ENCODE measurements at regions not wholly inside any gene's neighbourhood (a gene's known extent, or its start where the extent isn't known, plus 50 kb on each side); places are given as distances from the start of the nearest gene placed in this dataset.

- Histone ChIP-seq H3K36me3 (replicated peaks; ENCODE audit: control insufficient read depth, insufficient read depth, low read length) (no peaks in the 10 kb centered on the region), H3K27me3 (ENCODE audit: control insufficient read depth, insufficient read depth, low read length) (no peaks in the 10 kb centered on the region), H3K4me3 (ENCODE audit: insufficient read depth, low read depth, low read length) (no peak overlapping the region)
- no peak for DNase-seq
Measured at GRCh38 chr5:120738568-120738967, 274.5 kb downstream of the PRR16 start.

GRCh38 chr5:120740989-120741388, 276.9 kb downstream of the PRR16 start:
- H3K36me3 ChIP-seq (replicated peaks; ENCODE audit: control insufficient read depth, insufficient read depth, low read length), result no peaks in the 10 kb centered on the region
- H3K27me3 ChIP-seq (ENCODE audit: control insufficient read depth, insufficient read depth, low read length), result no peaks in the 10 kb centered on the region
- no peak overlapping the region for H3K4me3 ChIP-seq (ENCODE audit: insufficient read depth, low read depth, low read length)
- DNase-seq, result no peak

- Histone ChIP-seq H3K27me3 (ENCODE audit: control insufficient read depth, insufficient read depth, low read length) (no peaks in the 10 kb centered on the region), H3K4me3 (ENCODE audit: insufficient read depth, low read depth, low read length) (no peak overlapping the region), H3K36me3 (replicated peaks; ENCODE audit: control insufficient read depth, insufficient read depth, low read length) (no peaks in the 10 kb centered on the region)
- DNase-seq, result no peak
Measured at GRCh38 chr5:120748474-120748873, 284.4 kb downstream of the PRR16 start.

- Histone ChIP-seq H3K4me3 (ENCODE audit: insufficient read depth, low read depth, low read length) (no peak overlapping the region), H3K27me3 (ENCODE audit: control insufficient read depth, insufficient read depth, low read length) (no peaks in the 10 kb centered on the region), H3K36me3 (replicated peaks; ENCODE audit: control insufficient read depth, insufficient read depth, low read length) (no peaks in the 10 kb centered on the region)
- no peak for DNase-seq
Measured at GRCh38 chr5:120749737-120750136, 285.6 kb downstream of the PRR16 start.

GRCh38 chr5:120759587-120759986, 295.5 kb downstream of the PRR16 start:
- DNase-seq, result no peak
- H3K36me3 ChIP-seq (replicated peaks; ENCODE audit: control insufficient read depth, insufficient read depth, low read length), result no peaks in the 10 kb centered on the region
- H3K27me3 ChIP-seq (ENCODE audit: control insufficient read depth, insufficient read depth, low read length), result no peaks in the 10 kb centered on the region
- H3K4me3 ChIP-seq (ENCODE audit: insufficient read depth, low read depth, low read length), result no peak overlapping the region

- Histone ChIP-seq H3K4me3 (ENCODE audit: insufficient read depth, low read depth, low read length) (no peak overlapping the region), H3K36me3 (replicated peaks; ENCODE audit: control insufficient read depth, insufficient read depth, low read length) (no peaks in the 10 kb centered on the region), H3K27me3 (ENCODE audit: control insufficient read depth, insufficient read depth, low read length) (no peaks in the 10 kb centered on the region)
- no peak for DNase-seq
Measured at GRCh38 chr5:120761986-120762385, 297.9 kb downstream of the PRR16 start.

- Histone ChIP-seq H3K27me3 (ENCODE audit: control insufficient read depth, insufficient read depth, low read length) (no peaks in the 10 kb centered on the region), H3K4me3 (ENCODE audit: insufficient read depth, low read depth, low read length) (no peak overlapping the region), H3K36me3 (replicated peaks; ENCODE audit: control insufficient read depth, insufficient read depth, low read length) (no peaks in the 10 kb centered on the region)
- DNase-seq, result no peak
Measured at GRCh38 chr5:120765189-120765588, 301.1 kb downstream of the PRR16 start.

- H3K4me3 ChIP-seq (ENCODE audit: insufficient read depth, low read depth, low read length), result no peak overlapping the region
- no peaks in the 10 kb centered on the region for H3K36me3 ChIP-seq (replicated peaks; ENCODE audit: control insufficient read depth, insufficient read depth, low read length)
- no peak for DNase-seq
- H3K27me3 ChIP-seq (ENCODE audit: control insufficient read depth, insufficient read depth, low read length), result no peaks in the 10 kb centered on the region
Measured at GRCh38 chr5:120767178-120767820, 303.2 kb downstream of the PRR16 start.

- H3K27me3 ChIP-seq (ENCODE audit: control insufficient read depth, insufficient read depth, low read length), result no peaks in the 10 kb centered on the region
- no peaks in the 10 kb centered on the region for H3K36me3 ChIP-seq (replicated peaks; ENCODE audit: control insufficient read depth, insufficient read depth, low read length)
- no peak for DNase-seq
- no peak overlapping the region for H3K4me3 ChIP-seq (ENCODE audit: insufficient read depth, low read depth, low read length)
Measured at GRCh38 chr5:120769312-120769872, 305.3 kb downstream of the PRR16 start.

GRCh38 chr5:120771202-120771601, 307.1 kb downstream of the PRR16 start:
- no peak for DNase-seq
- Histone ChIP-seq H3K36me3 (replicated peaks; ENCODE audit: control insufficient read depth, insufficient read depth, low read length) (no peaks in the 10 kb centered on the region), H3K4me3 (ENCODE audit: insufficient read depth, low read depth, low read length) (no peak overlapping the region), H3K27me3 (ENCODE audit: control insufficient read depth, insufficient read depth, low read length) (no peaks in the 10 kb centered on the region)

- DNase-seq, result no peak
- no peaks in the 10 kb centered on the region for H3K36me3 ChIP-seq (replicated peaks; ENCODE audit: control insufficient read depth, insufficient read depth, low read length)
- H3K4me3 ChIP-seq (ENCODE audit: insufficient read depth, low read depth, low read length), result no peak overlapping the region
- H3K27me3 ChIP-seq (ENCODE audit: control insufficient read depth, insufficient read depth, low read length), result no peaks in the 10 kb centered on the region
Measured at GRCh38 chr5:120778491-120779484, 314.7 kb downstream of the PRR16 start.

- H3K27me3 ChIP-seq (ENCODE audit: control insufficient read depth, insufficient read depth, low read length), result no peaks in the 10 kb centered on the region
- H3K4me3 ChIP-seq (ENCODE audit: insufficient read depth, low read depth, low read length), result no peak overlapping the region
- DNase-seq, result no peak
- no peaks in the 10 kb centered on the region for H3K36me3 ChIP-seq (replicated peaks; ENCODE audit: control insufficient read depth, insufficient read depth, low read length)
Measured at GRCh38 chr5:120779674-120780073, 315.6 kb downstream of the PRR16 start.

- no peak for DNase-seq
- Histone ChIP-seq H3K36me3 (replicated peaks; ENCODE audit: control insufficient read depth, insufficient read depth, low read length) (no peaks in the 10 kb centered on the region), H3K27me3 (ENCODE audit: control insufficient read depth, insufficient read depth, low read length) (no peaks in the 10 kb centered on the region), H3K4me3 (ENCODE audit: insufficient read depth, low read depth, low read length) (no peak overlapping the region)
Measured at GRCh38 chr5:120788481-120788880, 324.4 kb downstream of the PRR16 start.

- no peaks in the 10 kb centered on the region for H3K36me3 ChIP-seq (replicated peaks; ENCODE audit: control insufficient read depth, insufficient read depth, low read length)
- no peaks in the 10 kb centered on the region for H3K27me3 ChIP-seq (ENCODE audit: control insufficient read depth, insufficient read depth, low read length)
- H3K4me3 ChIP-seq (ENCODE audit: insufficient read depth, low read depth, low read length), result no peak overlapping the region
Measured at GRCh38 chr5:120789918-120790317, 325.8 kb downstream of the PRR16 start.

GRCh38 chr5:120790339-120790738, 326.2 kb downstream of the PRR16 start:
- H3K27me3 ChIP-seq (ENCODE audit: control insufficient read depth, insufficient read depth, low read length), result no peaks in the 10 kb centered on the region
- no peaks in the 10 kb centered on the region for H3K36me3 ChIP-seq (replicated peaks; ENCODE audit: control insufficient read depth, insufficient read depth, low read length)
- H3K4me3 ChIP-seq (ENCODE audit: insufficient read depth, low read depth, low read length), result no peak overlapping the region
- DNase-seq, result no peak

More at GRCh38 chr5:120789918-120790317, 325.8 kb downstream of the PRR16 start:
- no peak for DNase-seq
